ENCODE measurements at regions not wholly inside any gene's neighbourhood (a gene's known extent, or its start where the extent isn't known, plus 50 kb on each side); places are given as distances from the start of the nearest gene placed in this dataset.
"Not testable (repeated sequence)": the region's sequence is repeated elsewhere in the genome, so short reads cannot be mapped to it uniquely, and the experiment has no call there.

DNA sequence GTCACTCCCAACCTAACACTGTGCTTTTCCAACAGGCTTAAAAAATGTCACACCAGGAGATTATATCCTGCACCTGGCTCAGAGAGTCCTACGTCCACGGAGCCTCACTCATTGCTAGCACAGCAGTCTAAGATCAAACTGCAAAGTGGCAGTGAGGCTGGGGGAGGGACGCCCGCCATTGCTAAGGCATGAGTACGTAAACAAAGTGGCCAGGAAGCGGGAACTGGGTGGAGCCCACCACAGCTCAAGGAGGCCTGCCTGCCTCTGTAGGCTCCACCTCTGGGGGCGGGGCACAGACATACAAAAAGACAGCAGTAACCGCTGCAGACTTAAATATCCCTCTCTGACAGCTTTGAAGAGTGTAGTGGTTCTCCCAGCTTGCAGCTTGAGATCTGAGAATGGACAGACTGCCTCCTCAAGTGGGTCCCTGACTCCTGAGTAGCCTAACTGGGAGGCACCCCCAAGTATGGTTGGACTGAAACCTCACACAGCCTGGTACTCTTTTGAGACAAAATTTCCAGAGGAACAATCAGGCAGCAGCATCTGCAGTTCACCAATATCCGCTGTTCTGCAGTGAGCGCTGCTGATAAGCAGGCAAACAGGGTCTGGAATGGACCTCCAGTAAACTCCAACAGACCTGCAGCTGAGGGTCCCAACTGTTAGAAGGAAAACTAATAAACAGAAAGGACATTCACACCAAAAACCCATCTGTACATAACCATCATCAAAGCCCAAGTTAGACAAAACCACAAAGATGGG is 2986.4 kb upstream of the OR11H1 start:
- H3K27me3 ChIP-seq (ENCODE audit: insufficient read depth, insufficient read length); H3K36me3 ChIP-seq (ENCODE audit: insufficient read depth, insufficient read length, low read length); DNase-seq (ENCODE audit: low read depth, low spot score); H3K9ac ChIP-seq (ENCODE audit: insufficient read length, low read depth); H3K4me3 ChIP-seq (ENCODE audit: insufficient read length, low read depth); H3K4me1 ChIP-seq (ENCODE audit: insufficient read depth, insufficient read length); H3K9me3 ChIP-seq (ENCODE audit: insufficient read depth, low read length): not testable (repeated sequence)

DNA sequence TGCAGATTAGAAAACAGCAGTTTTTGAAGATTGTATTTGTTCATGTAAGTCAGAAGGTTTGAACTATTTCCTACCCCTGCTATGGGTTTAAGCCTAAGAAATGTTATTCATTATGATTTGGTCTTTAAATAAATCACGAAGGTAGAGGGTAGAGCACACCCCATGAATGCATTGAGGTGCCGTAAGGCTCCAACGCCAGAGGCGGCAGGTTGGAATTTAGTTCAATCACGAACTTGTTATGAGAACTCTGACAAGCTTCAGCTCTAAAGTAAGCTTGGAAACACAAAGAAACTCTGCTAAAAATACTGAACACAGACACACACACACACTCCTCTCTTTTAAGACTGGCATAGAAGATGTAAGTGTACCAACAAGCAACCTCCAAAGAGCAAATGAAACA is 2974.6 kb upstream of the OR11H1 start:
- not testable (repeated sequence) for H3K27me3 ChIP-seq (ENCODE audit: insufficient read depth, insufficient read length)

DNA sequence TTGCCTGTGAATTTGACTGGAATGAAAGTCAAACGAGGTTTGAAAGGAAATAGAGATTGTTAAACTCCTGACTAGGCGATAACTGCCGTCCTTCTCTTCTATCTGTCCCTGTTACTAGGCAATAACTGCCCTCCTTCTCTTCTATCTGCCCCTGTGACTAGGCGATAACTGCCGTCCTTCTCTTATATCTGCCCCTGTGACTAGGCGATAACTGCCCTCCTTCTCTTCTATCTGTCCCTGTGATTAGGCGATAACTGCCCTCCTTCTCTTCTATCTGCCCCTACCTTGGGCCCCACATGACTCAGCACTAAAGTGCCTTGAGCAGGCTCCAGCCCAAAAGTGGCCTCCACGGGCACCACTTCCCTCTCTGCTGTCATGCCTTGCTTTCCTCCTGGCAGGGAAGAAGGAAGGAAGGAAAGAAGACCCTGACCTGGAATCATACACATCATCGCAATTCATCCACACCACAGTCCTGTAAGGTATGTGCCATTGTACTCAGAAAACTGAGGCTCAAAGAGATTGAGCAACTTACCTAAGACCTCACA is 2973.3 kb upstream of the OR11H1 start:
- not testable (repeated sequence) for H3K9me3 ChIP-seq (ENCODE audit: insufficient read depth, low read length); H3K36me3 ChIP-seq (ENCODE audit: insufficient read depth, insufficient read length, low read length); H3K9ac ChIP-seq (ENCODE audit: insufficient read length, low read depth); H3K4me3 ChIP-seq (ENCODE audit: insufficient read length, low read depth); H3K4me1 ChIP-seq (ENCODE audit: insufficient read depth, insufficient read length); DNase-seq (ENCODE audit: low read depth, low spot score); H3K27me3 ChIP-seq (ENCODE audit: insufficient read depth, insufficient read length)

More for the DNA sequence above, 2974.6 kb upstream of the OR11H1 start:
- not testable (repeated sequence) for H3K36me3 ChIP-seq (ENCODE audit: insufficient read depth, insufficient read length, low read length); H3K4me3 ChIP-seq (ENCODE audit: insufficient read length, low read depth); H3K9ac ChIP-seq (ENCODE audit: insufficient read length, low read depth); H3K9me3 ChIP-seq (ENCODE audit: insufficient read depth, low read length); H3K4me1 ChIP-seq (ENCODE audit: insufficient read depth, insufficient read length); DNase-seq (ENCODE audit: low read depth, low spot score)

DNA sequence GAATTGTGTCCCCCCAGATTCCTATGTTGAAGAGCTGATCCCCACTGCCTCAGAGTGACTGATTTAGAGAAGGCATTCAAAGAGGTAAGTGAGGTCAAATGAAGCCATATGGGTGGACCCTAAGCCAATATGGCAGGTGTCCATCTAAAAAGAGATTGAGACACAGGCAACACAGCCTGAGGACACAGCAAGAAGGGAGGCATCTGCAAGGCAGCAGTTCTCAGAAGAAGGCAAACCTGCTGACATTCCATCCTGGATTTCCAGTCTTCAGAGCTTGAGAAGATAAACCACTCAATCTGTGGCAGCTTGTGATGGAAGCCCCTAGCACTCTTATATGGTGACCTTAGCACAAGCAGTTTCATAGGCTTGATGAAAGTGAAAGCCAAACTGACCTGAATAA is 2956.5 kb upstream of the OR11H1 start:
- not testable (repeated sequence) for H3K4me1 ChIP-seq (ENCODE audit: insufficient read depth, insufficient read length); H3K36me3 ChIP-seq (ENCODE audit: insufficient read depth, insufficient read length, low read length); H3K9ac ChIP-seq (ENCODE audit: insufficient read length, low read depth); H3K4me3 ChIP-seq (ENCODE audit: insufficient read length, low read depth); DNase-seq (ENCODE audit: low read depth, low spot score); H3K27me3 ChIP-seq (ENCODE audit: insufficient read depth, insufficient read length); H3K9me3 ChIP-seq (ENCODE audit: insufficient read depth, low read length)

DNA sequence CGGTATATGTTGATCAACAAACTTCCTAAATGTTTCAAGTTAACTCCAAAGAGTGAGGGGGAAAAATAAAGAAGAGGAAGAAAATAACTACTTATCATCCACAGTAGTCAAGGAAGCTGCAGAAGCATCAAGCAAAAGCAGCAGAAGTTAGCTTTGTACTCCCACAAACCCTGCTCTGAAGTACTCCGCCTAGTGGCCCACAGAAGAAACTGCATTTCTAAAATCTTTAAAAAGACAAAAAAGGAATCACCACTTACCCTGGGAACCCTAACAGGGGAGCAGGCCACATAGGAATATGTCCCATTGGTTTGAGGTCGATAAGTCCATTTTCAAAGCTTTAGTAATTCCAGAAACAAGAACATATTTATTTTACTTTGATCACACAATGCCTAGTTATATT is 2948.3 kb upstream of the OR11H1 start:
- not testable (repeated sequence) for H3K4me3 ChIP-seq (ENCODE audit: insufficient read length, low read depth); H3K27me3 ChIP-seq (ENCODE audit: insufficient read depth, insufficient read length); H3K36me3 ChIP-seq (ENCODE audit: insufficient read depth, insufficient read length, low read length); DNase-seq (ENCODE audit: low read depth, low spot score); H3K4me1 ChIP-seq (ENCODE audit: insufficient read depth, insufficient read length); H3K9ac ChIP-seq (ENCODE audit: insufficient read length, low read depth); H3K9me3 ChIP-seq (ENCODE audit: insufficient read depth, low read length)

- not testable (repeated sequence) for H3K36me3 ChIP-seq (ENCODE audit: insufficient read depth, insufficient read length, low read length); H3K27me3 ChIP-seq (ENCODE audit: insufficient read depth, insufficient read length); H3K9ac ChIP-seq (ENCODE audit: insufficient read length, low read depth)
Measured at GRCh38 chr22:12584457-12584856, 2943.5 kb upstream of the OR11H1 start.

DNA sequence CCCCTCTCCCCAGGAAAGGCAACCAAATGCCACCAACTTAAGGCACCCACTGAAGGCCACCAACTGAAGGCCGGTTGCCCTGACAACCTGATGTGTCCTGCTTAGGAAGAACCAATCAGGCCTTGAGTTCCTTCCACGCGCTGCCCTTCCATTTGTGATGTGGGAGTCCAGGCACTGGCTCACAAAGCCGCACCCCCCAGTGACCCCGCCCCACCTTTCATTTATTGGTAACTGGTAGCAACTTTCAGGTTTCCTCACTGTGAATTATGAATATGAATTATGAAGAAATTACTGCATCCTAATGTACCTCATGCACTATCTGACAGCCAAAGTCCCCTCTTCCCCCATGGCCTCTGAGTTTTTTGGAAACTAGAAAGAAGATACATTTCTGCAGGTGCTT is 2943.1 kb upstream of the OR11H1 start:
- H3K27me3 ChIP-seq (ENCODE audit: insufficient read depth, insufficient read length); H3K4me3 ChIP-seq (ENCODE audit: insufficient read length, low read depth); H3K9ac ChIP-seq (ENCODE audit: insufficient read length, low read depth); H3K4me1 ChIP-seq (ENCODE audit: insufficient read depth, insufficient read length); H3K9me3 ChIP-seq (ENCODE audit: insufficient read depth, low read length); DNase-seq (ENCODE audit: low read depth, low spot score); H3K36me3 ChIP-seq (ENCODE audit: insufficient read depth, insufficient read length, low read length): not testable (repeated sequence)

More at GRCh38 chr22:12584457-12584856, 2943.5 kb upstream of the OR11H1 start:
- not testable (repeated sequence) for H3K4me3 ChIP-seq (ENCODE audit: insufficient read length, low read depth); DNase-seq (ENCODE audit: low read depth, low spot score); H3K9me3 ChIP-seq (ENCODE audit: insufficient read depth, low read length); H3K4me1 ChIP-seq (ENCODE audit: insufficient read depth, insufficient read length)

- H3K36me3 ChIP-seq (ENCODE audit: insufficient read depth, insufficient read length, low read length); H3K9me3 ChIP-seq (ENCODE audit: insufficient read depth, low read length); H3K27me3 ChIP-seq (ENCODE audit: insufficient read depth, insufficient read length); H3K4me3 ChIP-seq (ENCODE audit: insufficient read length, low read depth); H3K4me1 ChIP-seq (ENCODE audit: insufficient read depth, insufficient read length); DNase-seq (ENCODE audit: low read depth, low spot score); H3K9ac ChIP-seq (ENCODE audit: insufficient read length, low read depth): not testable (repeated sequence)
Measured at GRCh38 chr22:12595724-12596123, 2932.3 kb upstream of the OR11H1 start.

DNA sequence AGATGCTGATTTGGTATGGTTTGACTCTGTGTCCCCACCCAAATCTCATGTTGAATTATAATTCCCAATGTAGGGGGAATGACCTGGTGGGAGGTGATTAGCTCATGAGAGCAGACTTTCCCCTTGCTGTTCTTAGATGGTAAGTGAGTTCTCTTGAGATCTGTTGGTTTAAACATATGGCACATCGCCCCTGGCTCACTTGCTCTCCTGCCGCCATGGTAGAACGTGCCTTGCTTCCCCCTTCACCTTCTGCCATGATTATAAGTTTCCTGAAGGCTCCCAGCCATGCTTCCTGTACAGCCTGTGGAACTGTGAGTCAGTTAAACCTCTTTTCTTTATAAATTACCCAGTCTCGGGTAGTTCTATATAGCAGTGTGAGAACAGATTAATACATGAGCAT is 2930.2 kb upstream of the OR11H1 start:
- not testable (repeated sequence) for H3K4me1 ChIP-seq (ENCODE audit: insufficient read depth, insufficient read length); H3K36me3 ChIP-seq (ENCODE audit: insufficient read depth, insufficient read length, low read length); DNase-seq (ENCODE audit: low read depth, low spot score); H3K27me3 ChIP-seq (ENCODE audit: insufficient read depth, insufficient read length); H3K4me3 ChIP-seq (ENCODE audit: insufficient read length, low read depth); H3K9me3 ChIP-seq (ENCODE audit: insufficient read depth, low read length); H3K9ac ChIP-seq (ENCODE audit: insufficient read length, low read depth)

GRCh38 chr22:12601510-12601869 is 2926.5 kb upstream of the OR11H1 start:
- H3K9ac ChIP-seq (ENCODE audit: insufficient read length, low read depth): peak overlapping the region; percentile 87
- DNase-seq (ENCODE audit: low read depth, low spot score); H3K36me3 ChIP-seq (ENCODE audit: insufficient read depth, insufficient read length, low read length): not testable (repeated sequence)

More at GRCh38 chr22:12601510-12601869, 2926.5 kb upstream of the OR11H1 start:
- peak overlapping the region; percentile 89 for H3K4me3 ChIP-seq (ENCODE audit: insufficient read length, low read depth)
- not testable (repeated sequence) for H3K27me3 ChIP-seq (ENCODE audit: insufficient read depth, insufficient read length); H3K4me1 ChIP-seq (ENCODE audit: insufficient read depth, insufficient read length); H3K9me3 ChIP-seq (ENCODE audit: insufficient read depth, low read length)
